Caco-2 (cell line): ENCODE measurements at regions not wholly inside any gene's neighbourhood (a gene's known extent, or its start where the extent isn't known, plus 50 kb on each side); places are given as distances from the start of the nearest gene placed in this dataset.

ENCODE experiments used
- BruUV-seq: library from RNA; stranded (reverse); fragments of 400-500 nt; replicated peaks from 2 replicates; lab custom pipeline; 2021; lab: Mats Ljungman, UMichigan
- CTCF ChIA-PET: fragments of 300-600 bp; sonication (Branson Sonifier 250); formaldehyde crosslinking; loops from one replicate; lab custom pipeline; 2022; ENCODE audit warnings: antibody characterized with exemption; lab: Charles Lee
- POLR2A ChIA-PET: fragments of 300-600 bp; sonication (Branson Sonifier 250); formaldehyde crosslinking; loops from one replicate; lab custom pipeline; 2022; ENCODE audit warnings: antibody characterized with exemption; lab: Charles Lee
- DNase-seq, 2 experiments: peaks; one replicate each; pipeline versions ENCODE4 v3.0.0 to v3.0.0-alpha.2; 2020 to 2022
- H3K27me3 ChIP-seq: replicated peaks from 2 replicates; pipeline ENCODE4 v1.6.0; 2011; ENCODE audit warnings: low read length; ENCODE audit not compliant: control insufficient read depth, insufficient read depth
- H3K36me3 ChIP-seq: 2 replicates; pipeline ENCODE4 v1.5.1; 2011; ENCODE audit warnings: low read length; ENCODE audit not compliant: control insufficient read depth, insufficient read depth
- H3K4me1 ChIP-seq: fragments of 250-450 bp; sonication (Bioruptor Pico); 2 replicates; pipeline ENCODE4 v1.5.1; 2020; ENCODE audit warnings: mild to moderate bottlenecking
- H3K4me3 ChIP-seq: 2 replicates; pipeline ENCODE4 v1.5.1; 2011; ENCODE audit warnings: low read depth, mild to moderate bottlenecking, control low read depth, low read length
- H3K9me3 ChIP-seq: fragments of 250-450 bp; sonication (Bioruptor Pico); 2 replicates; pipeline ENCODE4 v1.5.1; 2020; ENCODE audit warnings: mild to moderate bottlenecking, moderate library complexity
- H3K27ac Mint-ChIP-seq: one replicate; pipeline ENCODE4 v1.8.0; 2022; ENCODE audit warnings: mixed read lengths; ENCODE audit not compliant: unreplicated experiment
- H3K27me3 Mint-ChIP-seq: one replicate; pipeline ENCODE4 v1.8.0; 2022; ENCODE audit warnings: mixed read lengths; ENCODE audit not compliant: insufficient read depth, unreplicated experiment
- H3K36me3 Mint-ChIP-seq: one replicate; pipeline ENCODE4 v1.8.0; 2022; ENCODE audit warnings: mild to moderate bottlenecking, mixed read lengths; ENCODE audit not compliant: insufficient read depth, unreplicated experiment
- H3K4me1 Mint-ChIP-seq: one replicate; pipeline ENCODE4 v1.8.0; 2022; ENCODE audit warnings: low read depth, mixed read lengths; ENCODE audit not compliant: unreplicated experiment
- H3K4me3 Mint-ChIP-seq: one replicate; pipeline ENCODE4 v1.8.0; 2022; ENCODE audit warnings: mild to moderate bottlenecking, moderate library complexity, mixed read lengths; ENCODE audit not compliant: unreplicated experiment
- H3K9me3 Mint-ChIP-seq: one replicate; pipeline ENCODE4 v1.8.0; 2022; ENCODE audit warnings: mixed read lengths; ENCODE audit not compliant: unreplicated experiment
- CTCF ChIP-seq, 2 experiments: fragments of 200-600 bp in 1 of 2; IDR thresholded peaks; 1 replicate in 1 of 2; 2 replicates in 1 of 2; pipeline versions ENCODE4 v1.5.1 to v1.8.0; 2011 to 2022; ENCODE audit warnings: antibody characterized with exemption in 1 of 2, control low read depth in 1 of 2, inconsistent platforms in 1 of 2, low read depth in 1 of 2, low read length in 1 of 2, mild to moderate bottlenecking in 1 of 2, moderate library complexity in 1 of 2; ENCODE audit not compliant: insufficient read depth in 1 of 2, severe bottlenecking in 1 of 2, unreplicated experiment in 1 of 2
- intact Hi-C: fragments of 100-400 bp; cut with micrococcal nuclease; formaldehyde crosslinking; loops from one replicate; pipeline ENCODE4 v1.10.0; 2022; ENCODE audit not compliant: unreplicated experiment

DNA sequence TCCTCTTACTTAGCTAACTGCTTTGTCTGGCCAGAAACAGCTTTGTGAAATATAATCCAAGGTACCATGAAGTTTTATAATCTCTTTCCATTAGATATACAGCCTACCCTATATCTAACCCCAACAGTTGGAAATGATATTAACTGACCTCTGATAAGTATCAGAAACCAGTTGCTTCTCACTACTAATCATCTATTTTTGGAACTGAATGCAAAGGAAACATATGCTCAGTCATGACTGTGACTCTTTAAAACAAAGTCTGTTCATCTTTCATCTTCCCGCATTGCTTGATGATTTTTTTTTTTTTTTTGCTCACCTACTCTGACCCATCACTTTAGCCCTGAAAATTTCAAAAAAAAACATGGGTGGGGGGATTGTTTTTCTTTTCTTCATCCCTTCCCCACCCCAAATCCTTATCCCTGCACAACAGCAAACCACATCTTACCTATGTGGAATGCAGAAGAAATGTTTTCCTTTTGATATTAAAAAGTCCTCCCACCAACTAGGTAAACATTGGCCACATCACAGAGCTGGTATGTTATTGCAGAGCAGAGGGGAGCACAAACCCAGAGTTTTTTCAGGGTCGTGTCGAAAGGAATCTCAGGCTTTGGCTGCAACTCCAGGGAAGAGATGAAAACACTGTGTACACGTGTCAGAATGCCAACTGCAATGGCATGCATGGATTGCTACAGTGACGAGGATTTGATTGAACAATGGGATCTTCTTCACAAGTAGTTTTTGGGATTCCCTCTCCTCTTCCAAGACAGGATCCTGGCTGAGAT lies 137.3 kb downstream of the SLC30A10 start:
- DNase-seq: no peak
- POLR2A ChIA-PET: no interaction called here
- Mint-ChIP-seq H3K4me1 (no peaks in the 10 kb centered on the region), H3K36me3 (no peaks in the 10 kb centered on the region), H3K27me3 (peaks cover 18% of the 10 kb centered on the region), H3K27ac (no peak overlapping the region), H3K4me3 (no peak overlapping the region), H3K9me3 (no peaks in the 10 kb centered on the region)
- no peak for TF ChIP-seq CTCF (IDR thresholded peaks at IDR 0.05; ENCODE audit: insufficient read depth in 1 of 2, low read depth in 1 of 2, low read length in 1 of 2, severe bottlenecking in 1 of 2, unreplicated experiment in 1 of 2)
- Histone ChIP-seq H3K4me1 (no peaks in the 10 kb centered on the region), H3K27me3 (no peaks in the 10 kb centered on the region; the same call in 1 of the 2 replicates), H3K4me3 (no peak overlapping the region), H3K36me3 (no peaks in the 10 kb centered on the region), H3K9me3 (no peaks in the 10 kb centered on the region)
- CTCF ChIA-PET: no interaction called here
- no TSS peak for BruUV-seq
- intact Hi-C loops: no loop called here

GRCh38 chr1:219788700-219789099 lies 139.7 kb downstream of the SLC30A10 start:
- H3K9me3 Mint-ChIP-seq: no peaks in the 10 kb centered on the region
- H3K4me1 Mint-ChIP-seq: no peaks in the 10 kb centered on the region
- TF ChIP-seq CTCF (IDR thresholded peaks at IDR 0.05; ENCODE audit: insufficient read depth in 1 of 2, low read depth in 1 of 2, low read length in 1 of 2, severe bottlenecking in 1 of 2, unreplicated experiment in 1 of 2): no peak
- H3K4me1 ChIP-seq: no peaks in the 10 kb centered on the region
- no TSS peak for BruUV-seq
- no peaks in the 10 kb centered on the region for H3K9me3 ChIP-seq
- POLR2A ChIA-PET: no interaction called here
- no peaks in the 10 kb centered on the region; the same call in 1 of the 2 replicates for H3K27me3 ChIP-seq
- no peak for DNase-seq
- peaks cover 7% of the 10 kb centered on the region for H3K27me3 Mint-ChIP-seq
- H3K36me3 Mint-ChIP-seq: no peaks in the 10 kb centered on the region
- intact Hi-C loops: no loop called here
- H3K36me3 ChIP-seq: no peaks in the 10 kb centered on the region
- no peak overlapping the region for H3K4me3 Mint-ChIP-seq
- H3K4me3 ChIP-seq: no peak overlapping the region
- CTCF ChIA-PET: no interaction called here
- no peak overlapping the region for H3K27ac Mint-ChIP-seq

- POLR2A ChIA-PET: no interaction called here
- Histone ChIP-seq H3K36me3 (no peaks in the 10 kb centered on the region), H3K4me1 (no peaks in the 10 kb centered on the region), H3K9me3 (no peaks in the 10 kb centered on the region), H3K4me3 (no peak overlapping the region), H3K27me3 (no peaks in the 10 kb centered on the region; the same call in 1 of the 2 replicates)
- H3K9me3 Mint-ChIP-seq: no peaks in the 10 kb centered on the region
- no TSS peak for BruUV-seq
- no peak for TF ChIP-seq CTCF (IDR thresholded peaks at IDR 0.05; ENCODE audit: insufficient read depth in 1 of 2, low read depth in 1 of 2, low read length in 1 of 2, severe bottlenecking in 1 of 2, unreplicated experiment in 1 of 2)
- no peaks in the 10 kb centered on the region for H3K36me3 Mint-ChIP-seq
- no peak overlapping the region for H3K4me3 Mint-ChIP-seq
- intact Hi-C loops: no loop called here
- H3K27ac Mint-ChIP-seq: no peak overlapping the region
- CTCF ChIA-PET: no interaction called here
- no peak for DNase-seq
- no peaks in the 10 kb centered on the region for H3K4me1 Mint-ChIP-seq
- peaks cover 9% of the 10 kb centered on the region for H3K27me3 Mint-ChIP-seq
Measured at GRCh38 chr1:219788091-219788490, 140.3 kb downstream of the SLC30A10 start.
